K562 (cell line): ENCODE measurements at regions not wholly inside any gene's neighbourhood (a gene's known extent, or its start where the extent isn't known, plus 50 kb on each side); places are given as distances from the start of the nearest gene placed in this dataset.

Source experiments
- TF ChIP-seq, protein P1 (sequence below), 2 experiments: fragments of 450-650 bp in 1 of 2; sonication (generic) in 1 of 2; formaldehyde crosslinking in 1 of 2; IDR thresholded peaks; 2 replicates each; pipeline versions ENCODE4 v1.7.1 to v1.9.0; 2016 to 2022; ENCODE audit warnings: inconsistent platforms in 1 of 2, mild to moderate bottlenecking in 1 of 2, missing genetic modification reagents in 1 of 2

DNA sequence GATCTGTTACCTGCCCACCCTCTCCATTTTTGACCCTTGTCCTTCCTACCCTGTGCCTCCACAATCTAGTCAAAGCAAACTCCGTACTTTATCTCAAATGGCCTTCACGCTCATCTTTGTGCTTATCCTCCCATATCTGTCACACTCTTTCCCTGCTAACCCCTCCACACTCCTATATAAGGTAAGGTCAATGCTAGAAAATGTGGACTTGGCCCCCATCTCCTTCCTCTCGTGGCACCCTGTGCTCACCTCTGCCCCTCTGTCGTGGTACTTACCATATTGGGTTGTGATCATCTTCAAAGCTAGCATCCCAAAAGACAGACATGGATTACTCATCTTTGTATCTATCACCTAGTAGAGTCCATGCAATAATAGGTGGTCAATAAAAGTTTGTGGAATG, 127.6 kb upstream of the FOXQ1 start (continued):
- TF ChIP-seq, protein P1, sequence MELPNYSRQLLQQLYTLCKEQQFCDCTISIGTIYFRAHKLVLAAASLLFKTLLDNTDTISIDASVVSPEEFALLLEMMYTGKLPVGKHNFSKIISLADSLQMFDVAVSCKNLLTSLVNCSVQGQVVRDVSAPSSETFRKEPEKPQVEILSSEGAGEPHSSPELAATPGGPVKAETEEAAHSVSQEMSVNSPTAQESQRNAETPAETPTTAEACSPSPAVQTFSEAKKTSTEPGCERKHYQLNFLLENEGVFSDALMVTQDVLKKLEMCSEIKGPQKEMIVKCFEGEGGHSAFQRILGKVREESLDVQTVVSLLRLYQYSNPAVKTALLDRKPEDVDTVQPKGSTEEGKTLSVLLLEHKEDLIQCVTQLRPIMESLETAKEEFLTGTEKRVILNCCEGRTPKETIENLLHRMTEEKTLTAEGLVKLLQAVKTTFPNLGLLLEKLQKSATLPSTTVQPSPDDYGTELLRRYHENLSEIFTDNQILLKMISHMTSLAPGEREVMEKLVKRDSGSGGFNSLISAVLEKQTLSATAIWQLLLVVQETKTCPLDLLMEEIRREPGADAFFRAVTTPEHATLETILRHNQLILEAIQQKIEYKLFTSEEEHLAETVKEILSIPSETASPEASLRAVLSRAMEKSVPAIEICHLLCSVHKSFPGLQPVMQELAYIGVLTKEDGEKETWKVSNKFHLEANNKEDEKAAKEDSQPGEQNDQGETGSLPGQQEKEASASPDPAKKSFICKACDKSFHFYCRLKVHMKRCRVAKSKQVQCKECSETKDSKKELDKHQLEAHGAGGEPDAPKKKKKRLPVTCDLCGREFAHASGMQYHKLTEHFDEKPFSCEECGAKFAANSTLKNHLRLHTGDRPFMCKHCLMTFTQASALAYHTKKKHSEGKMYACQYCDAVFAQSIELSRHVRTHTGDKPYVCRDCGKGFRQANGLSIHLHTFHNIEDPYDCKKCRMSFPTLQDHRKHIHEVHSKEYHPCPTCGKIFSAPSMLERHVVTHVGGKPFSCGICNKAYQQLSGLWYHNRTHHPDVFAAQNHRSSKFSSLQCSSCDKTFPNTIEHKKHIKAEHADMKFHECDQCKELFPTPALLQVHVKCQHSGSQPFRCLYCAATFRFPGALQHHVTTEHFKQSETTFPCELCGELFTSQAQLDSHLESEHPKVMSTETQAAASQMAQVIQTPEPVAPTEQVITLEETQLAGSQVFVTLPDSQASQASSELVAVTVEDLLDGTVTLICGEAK (IDR thresholded peaks at IDR 0.05): no peak
- TF ChIP-seq, protein P1 (CRISPR knock-in tag; IDR thresholded peaks at IDR 0.05): no peak
